Activated CD8-positive, alpha-beta memory T cell treated with anti-CD3 and anti-CD28 coated beads, Interleukin-2, amount 50 U/mL, for 4 hours (primary cell): ENCODE measurements at regions not wholly inside any gene's neighbourhood (a gene's known extent, or its start where the extent isn't known, plus 50 kb on each side); places are given as distances from the start of the nearest gene placed in this dataset.

Experiments used
- DNase-seq: peaks from one replicate; pipeline ENCODE4 v3.0.0-alpha.2; 2020

GRCh38 chr1:48164571-48164970 is 57.9 kb upstream of the SLC5A9 start:
- DNase-seq = no peak

GRCh38 chr1:48160486-48161132 is 61.9 kb upstream of the SLC5A9 start:
- no peak for DNase-seq

GRCh38 chr1:48139275-48139674 is 83.2 kb upstream of the SLC5A9 start:
- no peak for DNase-seq

GRCh38 chr1:48127735-48128685 is 94.5 kb upstream of the SLC5A9 start:
- DNase-seq = no peak

GRCh38 chr1:48123647-48124046 is 98.9 kb upstream of the SLC5A9 start:
- no peak for DNase-seq

GRCh38 chr1:48121955-48122354 is 100.6 kb upstream of the SLC5A9 start:
- no peak for DNase-seq

- no peak for DNase-seq
Measured at GRCh38 chr1:48120621-48121020, 101.9 kb upstream of the SLC5A9 start.

GRCh38 chr1:48115835-48116234 is 106.7 kb upstream of the SLC5A9 start:
- no peak for DNase-seq

GRCh38 chr1:48114596-48115382 is 107.7 kb upstream of the SLC5A9 start:
- DNase-seq = no peak

- no peak for DNase-seq
Measured at GRCh38 chr1:48109390-48110013, 112.3 kb upstream of the TRABD2B start.

GRCh38 chr1:48107516-48107915 is 110.3 kb upstream of the TRABD2B start:
- no peak for DNase-seq

GRCh38 chr1:48106049-48106448 is 108.9 kb upstream of the TRABD2B start:
- DNase-seq = no peak

GRCh38 chr1:48105165-48105564 is 108.0 kb upstream of the TRABD2B start:
- DNase-seq = no peak

GRCh38 chr1:48103495-48103894 is 106.3 kb upstream of the TRABD2B start:
- no peak for DNase-seq

- DNase-seq = no peak
Measured at GRCh38 chr1:48102766-48103165, 105.6 kb upstream of the TRABD2B start.

- no peak for DNase-seq
Measured at GRCh38 chr1:48099072-48099773, 102.0 kb upstream of the TRABD2B start.

- DNase-seq = peak; percentile 77
Measured at GRCh38 chr1:48093696-48094528, 96.7 kb upstream of the TRABD2B start.

GRCh38 chr1:48093147-48093546 is 96.0 kb upstream of the TRABD2B start:
- no peak for DNase-seq

GRCh38 chr1:48092401-48092800 is 95.2 kb upstream of the TRABD2B start:
- DNase-seq = no peak

GRCh38 chr1:48089356-48089891 is 92.2 kb upstream of the TRABD2B start:
- DNase-seq = no peak

GRCh38 chr1:48084826-48085225 is 87.6 kb upstream of the TRABD2B start:
- DNase-seq = no peak
